Lung microvascular endothelial cell (primary cell): ENCODE measurements at regions not wholly inside any gene's neighbourhood (a gene's known extent, or its start where the extent isn't known, plus 50 kb on each side); places are given as distances from the start of the nearest gene placed in this dataset.

ENCODE experiments used
- DNase-seq, 2 donors: peaks; one replicate each; pipeline versions ENCODE4 v3.0.0 to v3.0.0-alpha.2; 2010; ENCODE audit warnings: low read depth in 2 of 2

DNA sequence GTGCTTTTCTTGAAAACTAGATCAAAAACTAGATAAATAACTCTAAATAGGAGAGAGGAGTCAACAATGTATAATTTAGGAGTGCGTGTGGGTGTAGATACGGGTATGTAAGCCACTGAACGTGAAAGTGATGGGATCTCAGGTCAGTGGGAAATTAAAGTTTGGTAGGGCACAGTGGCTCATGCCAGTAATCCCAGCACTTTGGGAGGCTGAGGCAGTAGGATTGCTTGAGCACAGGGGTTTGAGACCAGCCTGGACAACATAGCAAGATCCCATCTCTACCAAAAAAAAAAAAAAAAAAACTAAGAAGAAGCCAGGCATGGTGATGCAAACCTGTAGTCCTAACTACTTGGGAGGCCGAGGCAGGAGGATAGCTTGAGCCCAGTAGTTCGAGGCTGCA is 247.1 kb downstream of the ANAPC1 start:
- no peak for DNase-seq

DNA sequence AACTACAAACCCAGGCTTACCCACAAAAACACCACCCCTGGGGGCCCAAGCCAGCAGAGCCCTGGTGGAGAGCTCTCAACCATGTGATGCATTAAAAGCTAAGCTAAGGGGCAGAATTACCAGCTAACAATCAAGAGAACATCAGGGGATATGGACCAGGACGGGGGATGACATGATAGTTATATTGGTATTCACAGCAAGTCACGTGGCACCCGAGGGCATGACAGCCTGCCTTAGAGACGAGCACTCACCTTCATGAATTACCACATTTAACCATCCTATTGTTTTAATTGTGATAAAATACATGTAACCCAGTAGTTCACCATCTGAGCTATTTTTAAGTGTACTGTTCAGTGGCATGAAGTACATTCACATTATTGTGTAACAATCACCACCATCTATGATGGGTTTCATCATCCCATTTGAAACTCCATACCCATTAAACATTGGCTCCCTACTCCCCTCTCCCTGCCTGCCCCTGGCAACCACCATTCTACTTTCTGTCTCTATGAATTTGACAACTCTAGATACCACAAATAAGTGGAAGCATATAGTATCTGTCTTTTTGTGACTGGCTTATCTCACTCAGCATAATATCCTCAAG is 245.6 kb downstream of the ANAPC1 start:
- DNase-seq: no peak

DNA sequence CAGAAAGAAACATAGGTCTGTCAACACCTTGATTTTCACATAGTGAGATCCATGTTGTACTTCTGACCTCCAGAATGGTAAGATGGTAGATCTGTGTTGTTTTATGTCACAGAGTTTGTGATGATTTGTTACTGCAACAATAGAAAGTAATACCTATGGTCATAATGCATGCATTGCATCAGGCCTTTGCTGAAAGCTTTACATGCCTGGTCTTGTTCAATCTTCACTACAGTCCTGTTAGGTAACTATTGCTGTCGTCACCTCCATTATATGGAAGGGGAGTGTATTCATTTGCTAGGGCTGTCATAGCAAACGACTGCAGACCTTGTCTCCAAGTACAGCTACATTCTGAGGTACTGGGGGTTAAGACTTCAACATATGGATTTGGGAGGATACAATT is 243.5 kb downstream of the ANAPC1 start:
- no peak for DNase-seq

DNA sequence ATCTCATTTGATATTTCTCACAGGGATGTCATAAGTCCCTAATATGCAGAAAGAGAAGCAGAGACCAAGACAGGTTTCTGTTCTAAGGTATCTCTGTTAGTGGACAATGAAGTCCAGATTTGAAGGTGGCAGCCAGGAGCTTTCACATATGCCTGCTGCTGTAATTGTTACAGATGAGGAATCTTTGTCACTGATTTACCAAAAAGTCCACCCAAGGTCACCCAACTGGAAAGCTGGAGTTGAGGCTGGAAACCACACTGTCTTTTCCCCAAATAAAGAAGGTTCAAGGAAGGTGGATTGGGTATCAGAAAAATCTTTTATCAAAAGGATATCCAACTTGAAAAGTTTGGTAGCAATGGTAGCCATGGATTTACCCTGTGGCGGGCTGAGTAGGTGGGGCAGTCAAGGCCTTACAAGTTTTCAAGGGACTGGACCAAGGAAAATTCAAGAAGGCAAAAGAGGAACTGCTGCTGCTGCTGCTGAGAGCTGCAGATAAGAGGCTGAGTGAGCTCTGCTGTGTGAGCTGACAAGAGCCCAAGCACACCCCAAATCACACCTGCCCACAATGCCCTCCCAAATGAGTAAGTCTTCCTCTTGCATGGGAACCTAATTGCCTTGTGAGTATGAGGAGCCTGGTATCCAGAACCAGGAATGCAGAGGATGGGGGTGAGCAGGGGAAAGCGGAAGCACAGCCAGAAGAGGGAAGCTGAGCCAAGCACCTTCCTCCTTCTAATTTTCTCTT is 241.2 kb downstream of the ANAPC1 start:
- no peak for DNase-seq

DNA sequence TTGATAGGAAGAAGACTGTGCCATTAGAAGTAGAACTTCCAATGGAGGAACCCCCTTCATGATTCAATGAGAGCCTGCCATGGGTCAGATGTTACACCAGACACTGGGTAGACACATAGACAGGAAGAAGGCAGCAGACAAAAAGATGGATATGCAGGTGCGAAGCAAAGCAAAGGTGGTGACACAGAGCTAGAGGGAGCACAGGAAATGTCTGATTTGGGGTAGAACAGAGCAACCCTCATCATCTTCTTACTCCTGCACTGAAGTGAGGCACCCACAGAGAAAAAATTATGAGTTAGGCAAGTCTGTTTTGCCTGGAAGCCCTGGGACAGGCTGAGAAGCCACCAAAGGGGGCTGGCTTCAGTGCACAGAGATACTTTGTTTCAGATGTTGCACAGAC is 240.2 kb downstream of the ANAPC1 start:
- no peak for DNase-seq

DNA sequence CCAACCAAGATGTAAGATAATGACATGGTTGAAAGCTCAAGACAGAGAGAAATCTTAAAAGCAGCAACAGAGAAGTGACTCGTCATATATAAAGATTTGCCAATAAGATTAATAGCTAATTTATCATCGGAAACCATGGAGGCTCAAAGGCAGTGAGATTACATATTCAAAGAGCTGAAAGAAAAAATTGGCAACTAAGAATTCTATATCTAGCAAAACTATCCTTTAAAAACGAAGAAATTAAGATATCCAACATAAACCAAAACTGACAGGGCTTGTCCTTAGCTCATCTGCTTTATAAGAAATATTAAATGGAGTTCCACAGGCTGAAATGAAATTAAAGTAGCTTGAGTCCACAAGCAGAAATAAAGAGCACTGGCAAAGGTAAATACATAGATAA is 236.6 kb downstream of the ANAPC1 start:
- no peak for DNase-seq

DNA sequence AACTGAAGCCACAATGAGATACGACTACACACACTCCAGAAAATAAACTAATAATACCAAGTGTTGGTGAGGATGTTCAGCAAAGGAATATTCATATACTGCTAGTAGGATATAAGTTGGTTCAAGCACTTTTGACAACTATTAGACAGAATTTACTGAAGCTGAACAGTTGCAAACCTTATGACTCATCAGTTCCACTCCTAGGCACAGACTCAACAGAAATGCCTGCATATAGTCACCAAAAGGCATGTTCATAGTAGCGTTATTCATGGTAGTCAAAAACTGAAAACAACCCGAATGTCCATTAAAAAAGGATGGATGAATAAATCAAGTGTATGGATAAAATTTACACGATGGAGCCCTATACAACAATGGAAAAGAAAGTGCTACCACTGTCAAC is 232.0 kb downstream of the ANAPC1 start:
- DNase-seq: no peak

DNA sequence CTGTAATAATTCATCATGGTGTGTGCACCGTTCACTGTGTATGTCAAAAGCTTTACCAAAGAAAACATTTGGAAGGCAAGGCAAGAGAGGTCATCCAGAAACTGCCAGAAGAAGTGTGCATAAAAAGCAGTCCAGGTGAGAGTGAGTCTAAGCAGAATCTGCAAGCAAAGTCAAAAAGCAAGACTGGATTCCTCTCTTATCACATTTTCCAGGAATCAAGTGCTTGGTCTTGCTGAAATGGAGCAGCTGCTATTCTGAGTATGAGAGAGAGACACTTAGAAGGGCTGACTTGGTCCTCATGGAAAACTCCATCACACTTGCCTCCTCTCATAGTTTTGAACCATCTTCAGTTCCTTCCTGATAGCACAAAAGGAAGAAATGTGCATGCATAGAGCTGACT is 231.3 kb downstream of the ANAPC1 start:
- no peak for DNase-seq

DNA sequence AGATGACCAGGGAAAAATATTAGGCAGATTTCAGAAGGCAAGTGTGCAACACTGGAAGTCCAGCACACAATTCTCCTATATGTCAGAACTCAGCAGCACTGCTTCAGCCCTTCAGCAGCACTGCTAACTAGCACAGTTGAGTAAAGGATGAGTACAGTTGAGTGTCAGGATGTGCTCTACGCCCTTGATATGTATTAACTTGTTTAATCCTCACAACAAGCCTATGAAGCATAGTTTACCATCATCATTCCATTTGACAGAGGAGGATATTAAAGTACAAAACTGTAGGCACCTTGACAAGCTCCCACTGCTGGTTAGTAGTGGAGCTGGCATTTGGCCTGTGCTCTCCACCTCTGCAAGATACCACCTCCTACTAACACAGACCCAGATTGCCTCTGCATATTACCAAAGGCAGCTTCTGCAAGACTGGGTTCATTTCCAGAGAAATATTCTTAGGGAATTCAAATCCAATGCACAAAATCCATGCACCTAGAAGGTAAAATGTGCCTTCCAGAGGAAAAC is 230.8 kb downstream of the ANAPC1 start:
- no peak for DNase-seq

DNA sequence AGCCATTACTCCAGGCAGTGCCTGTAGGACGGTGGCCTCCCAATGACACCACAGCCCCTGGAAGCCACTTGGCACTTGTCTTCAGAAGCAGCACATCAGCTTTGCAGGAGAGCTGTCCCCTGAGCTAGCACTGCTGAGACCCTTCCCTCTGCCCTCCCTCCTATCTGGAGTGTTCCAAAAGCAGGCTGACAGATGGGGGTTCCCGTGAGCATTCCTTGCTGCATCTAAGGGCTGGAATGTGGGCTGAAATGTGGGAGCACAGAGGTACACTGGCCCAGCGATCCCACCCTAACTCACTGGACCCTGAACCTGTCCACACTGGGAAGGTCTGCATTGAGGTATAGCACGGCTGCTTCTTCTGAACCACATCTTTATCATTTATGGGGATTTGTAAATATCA is 230.1 kb downstream of the ANAPC1 start:
- DNase-seq: no peak

DNA sequence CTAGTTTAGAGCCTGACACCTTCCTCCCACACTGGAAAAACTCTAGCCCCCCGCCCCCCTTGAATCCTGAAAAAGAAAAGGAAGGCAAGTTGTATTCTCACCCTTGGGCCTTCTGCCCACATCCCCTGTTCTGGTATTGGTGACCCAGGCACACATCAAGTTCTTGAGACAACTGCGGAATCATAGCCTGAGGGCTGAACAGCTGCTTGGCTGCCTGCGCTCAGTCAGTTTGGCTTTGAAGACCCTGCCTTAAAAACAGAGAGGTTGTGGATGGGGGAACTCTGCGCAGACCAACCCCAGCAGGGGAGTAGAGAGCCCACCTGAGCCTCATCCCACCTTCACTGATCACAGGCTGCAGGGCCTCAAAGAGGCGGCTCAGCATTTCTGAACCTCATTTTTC is 229.2 kb downstream of the ANAPC1 start:
- no peak for DNase-seq

DNA sequence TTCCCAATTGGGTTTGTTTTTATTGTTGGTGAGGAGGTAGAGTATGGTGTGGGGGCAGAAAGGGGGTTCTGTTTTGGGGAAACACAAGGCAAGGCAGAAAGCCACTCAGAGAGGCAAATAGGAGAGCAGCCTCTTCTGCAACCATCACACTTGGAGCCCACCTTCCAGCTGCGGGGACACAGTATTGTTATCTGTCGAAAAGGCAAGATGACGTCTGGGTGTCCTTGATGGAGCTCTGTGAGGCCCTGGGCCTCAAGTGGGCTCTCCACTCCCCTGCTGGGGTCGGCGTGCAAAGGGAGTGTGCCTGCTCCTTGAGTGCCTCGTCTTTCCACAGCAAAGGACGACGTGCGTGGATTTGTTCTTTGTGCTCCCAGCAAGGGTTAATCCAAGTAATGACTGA is 227.6 kb downstream of the ANAPC1 start:
- no peak for DNase-seq

DNA sequence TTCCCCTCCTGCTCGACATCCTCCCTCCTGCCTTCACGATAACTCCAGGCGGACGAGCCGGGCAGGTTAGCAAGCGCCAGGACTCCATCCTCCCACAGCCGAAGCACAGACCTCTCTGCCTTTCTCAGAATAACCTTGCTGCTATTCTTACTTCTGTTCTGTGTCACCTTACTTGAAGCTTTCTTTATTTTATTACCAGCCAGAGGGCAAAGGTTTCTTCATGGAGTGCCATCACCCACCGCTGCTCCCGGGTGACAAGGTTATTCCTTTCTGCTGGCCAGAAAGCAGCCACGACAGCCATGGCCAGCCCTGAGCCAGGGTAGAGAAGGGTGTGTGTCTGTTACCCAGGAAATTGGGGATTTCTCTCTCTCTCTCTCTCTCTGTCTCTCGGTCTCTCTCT is 227.1 kb downstream of the ANAPC1 start:
- no peak for DNase-seq

DNA sequence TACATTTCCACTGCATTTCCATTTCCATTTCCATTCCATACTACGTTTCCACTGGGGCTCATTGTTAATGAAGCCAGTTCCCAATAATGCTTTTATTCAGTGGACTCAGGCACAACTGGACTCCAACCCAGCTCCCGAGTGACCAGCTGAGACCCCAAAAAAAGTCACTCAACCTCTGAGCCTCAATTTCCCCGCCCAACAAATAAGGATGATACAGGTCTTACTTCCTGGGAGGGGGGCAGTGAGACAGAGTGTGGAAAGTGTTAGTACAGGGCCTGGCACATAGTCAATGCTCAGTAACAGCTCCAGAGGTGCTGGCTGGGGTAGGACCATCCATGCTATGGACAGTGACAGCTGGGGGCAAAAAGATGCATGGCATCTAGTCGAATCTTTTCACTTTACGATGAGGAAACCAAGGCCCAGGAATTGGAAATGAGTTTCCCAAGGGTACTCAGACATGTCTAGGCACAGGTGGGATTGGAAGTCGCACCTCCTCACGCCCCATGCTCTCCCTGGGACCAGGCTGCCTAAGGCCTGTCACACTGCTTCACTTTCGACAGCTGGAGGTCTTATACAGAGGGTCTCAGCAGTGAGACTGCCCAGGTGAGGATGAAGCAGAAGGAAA is 226.5 kb downstream of the ANAPC1 start:
- DNase-seq: no peak

DNA sequence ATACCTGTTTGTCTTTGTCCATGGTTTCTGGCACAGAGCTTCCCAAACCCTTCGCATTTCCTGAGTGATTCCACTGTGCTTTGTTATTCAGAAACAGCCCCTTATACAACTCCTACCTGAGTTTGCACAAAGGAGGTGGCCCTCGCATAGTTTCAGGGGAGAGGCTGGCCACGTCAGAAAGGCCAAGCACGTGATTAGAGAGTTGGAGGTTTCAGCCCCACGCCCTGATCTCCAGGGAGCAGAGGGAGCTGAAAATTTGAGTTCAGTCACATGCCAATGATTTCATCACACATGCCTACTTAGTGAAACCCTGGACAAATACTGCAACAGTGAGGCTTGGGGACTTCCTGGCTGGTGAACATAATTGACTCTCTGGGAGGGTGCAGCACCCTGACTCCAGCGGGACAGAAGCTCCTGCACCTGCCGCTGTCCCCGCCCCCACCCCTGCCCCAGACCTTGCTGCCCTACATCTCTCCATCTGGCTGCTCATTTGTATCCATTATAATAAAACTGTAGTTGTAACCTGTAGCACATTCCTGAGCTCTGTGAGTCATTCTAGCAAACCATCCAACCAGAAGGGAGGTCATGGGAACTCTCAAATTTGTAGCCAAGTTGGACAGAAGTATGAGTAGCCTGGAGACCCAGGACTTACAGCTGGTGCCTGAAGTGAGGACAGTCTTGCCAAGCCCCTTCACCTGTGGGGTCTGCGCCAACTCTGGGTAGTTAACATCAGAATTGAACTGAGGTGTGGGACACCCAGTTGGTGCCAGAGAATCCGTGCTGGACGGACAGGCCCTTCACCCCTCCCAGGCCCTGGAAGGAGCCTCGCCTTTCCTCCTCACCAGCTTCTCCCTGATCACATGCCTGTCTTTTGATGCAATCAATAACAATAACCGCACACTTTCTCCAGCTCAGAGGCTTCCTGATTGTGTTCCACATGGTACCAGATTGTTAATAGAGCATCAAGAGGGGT is 224.3 kb downstream of the ANAPC1 start:
- peak; percentile 28 to 40 for DNase-seq

DNA sequence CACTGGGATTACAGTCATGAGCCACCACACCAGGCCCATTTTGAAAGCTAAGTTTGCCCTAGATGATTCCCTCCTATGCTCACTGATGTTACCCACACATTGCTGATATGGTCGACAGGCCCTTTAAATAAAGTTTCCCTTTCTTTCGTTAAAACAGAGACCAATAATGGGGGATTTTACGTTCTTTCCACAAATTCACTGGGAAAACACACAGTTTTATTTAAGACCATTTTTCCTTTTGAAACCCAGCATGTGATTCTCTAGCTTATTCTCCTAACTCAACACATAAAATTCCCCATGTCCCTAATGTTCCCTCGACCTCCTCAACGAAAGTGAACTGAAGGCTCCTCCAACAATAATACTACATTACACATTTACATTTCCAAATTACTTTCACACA is 223.2 kb downstream of the ANAPC1 start:
- no peak for DNase-seq

DNA sequence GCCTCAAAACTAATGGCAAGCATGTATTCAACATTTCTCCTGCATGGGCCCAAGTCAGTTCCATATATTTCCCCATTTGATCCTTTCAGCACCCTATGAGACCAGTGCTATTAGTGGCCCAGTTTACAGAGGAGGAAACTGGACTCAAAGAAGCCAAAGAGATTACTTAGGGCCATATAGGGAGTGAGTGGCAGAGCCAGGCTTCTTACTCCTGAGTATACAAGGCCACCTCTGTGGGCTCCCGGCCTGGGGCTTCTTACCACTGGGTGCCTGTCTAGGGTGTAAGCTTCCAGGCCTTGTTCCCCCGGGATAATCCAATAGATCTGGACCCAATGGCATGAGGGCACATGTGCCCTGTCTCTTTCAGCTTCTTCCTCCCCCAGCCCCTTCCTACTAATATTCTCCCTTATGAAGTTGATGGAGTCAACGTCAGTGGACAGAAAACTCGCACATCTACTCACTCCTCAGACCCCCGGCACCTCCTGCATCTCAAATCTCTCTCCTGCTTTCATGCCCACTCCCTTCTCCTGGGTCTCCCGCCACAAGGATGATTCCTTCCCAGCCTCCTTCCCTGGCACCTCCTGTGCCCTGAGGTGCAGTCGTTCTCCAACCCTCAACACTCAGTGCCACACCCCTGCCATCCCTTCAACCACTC is 222.6 kb downstream of the ANAPC1 start:
- DNase-seq: no peak

DNA sequence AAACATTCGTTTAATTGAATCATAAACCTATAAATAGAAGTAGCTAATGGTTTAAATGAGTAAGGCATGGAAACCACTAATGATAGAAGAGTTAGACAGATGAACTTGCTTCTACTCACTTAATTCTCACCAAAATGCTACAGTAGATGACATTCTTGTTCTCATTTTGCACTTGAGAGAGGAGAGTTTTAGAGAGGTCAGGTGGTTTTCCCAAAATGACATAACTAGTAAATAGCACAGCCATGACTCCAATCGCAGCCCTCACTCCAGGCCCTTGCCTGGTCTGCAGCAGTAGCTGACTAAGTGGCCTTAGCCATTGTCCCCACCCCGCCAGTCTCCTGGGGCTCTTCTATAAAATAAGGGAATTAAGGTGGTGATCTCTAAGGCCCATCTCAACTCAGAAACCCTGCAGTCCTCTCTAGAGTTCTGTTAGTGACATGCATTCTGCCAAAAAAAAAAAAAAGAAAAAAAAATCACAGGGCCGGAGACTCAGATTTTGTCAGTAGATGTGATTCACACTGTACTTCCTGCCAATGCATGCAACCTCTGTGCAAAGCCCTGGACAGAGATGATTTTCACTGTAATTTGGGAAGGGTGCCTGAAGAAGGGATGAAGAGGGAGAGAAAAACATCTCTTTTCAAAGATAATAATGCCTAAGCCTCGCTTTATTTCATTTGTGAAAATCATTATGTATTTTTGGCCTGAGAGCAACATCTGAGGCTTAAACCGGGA is 221.8 kb downstream of the ANAPC1 start:
- DNase-seq: peak in 1 of 2 donors; percentile 44

DNA sequence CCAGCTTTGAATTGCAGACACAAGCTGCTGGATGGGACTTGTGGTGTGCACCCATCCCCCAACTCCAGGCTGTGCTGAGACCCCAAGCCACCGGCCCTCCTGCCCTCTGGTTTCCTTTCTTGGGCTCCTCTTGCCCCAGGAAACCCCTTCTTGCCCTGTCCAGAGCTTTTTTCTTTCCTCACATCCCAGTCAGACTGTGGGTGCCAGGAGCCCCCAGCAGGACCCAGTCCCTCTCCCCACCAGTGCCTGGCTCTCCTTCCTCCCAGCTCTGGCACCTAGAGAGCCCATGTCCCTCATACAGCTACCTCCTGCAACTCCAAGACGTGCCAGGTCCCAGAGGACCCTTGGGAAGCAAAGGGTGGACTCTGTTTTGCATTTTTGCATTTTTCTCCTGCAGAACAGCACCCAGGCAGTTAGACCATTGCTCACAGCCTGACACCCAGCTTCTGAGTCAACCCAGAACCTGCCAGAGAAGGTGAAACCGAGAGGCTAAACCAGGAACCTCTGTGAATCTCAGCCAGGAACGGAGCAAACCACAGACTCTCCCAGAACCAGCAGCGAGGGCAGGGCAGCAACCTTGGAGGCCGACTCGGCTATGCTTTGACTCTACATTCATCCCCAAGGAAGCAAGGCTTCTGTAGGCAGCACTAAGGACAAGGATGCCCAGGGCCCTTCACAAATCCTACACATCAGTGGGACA is 221.1 kb downstream of the ANAPC1 start:
- no peak for DNase-seq
